Aorta (tissue), 5 donors: ENCODE measurements at regions not wholly inside any gene's neighbourhood (a gene's known extent, or its start where the extent isn't known, plus 50 kb on each side); places are given as distances from the start of the nearest gene placed in this dataset.

Source experiments
- ATAC-seq: fragments of 200-7000 bp; cut with Tn5 transposase; one replicate; pipeline ENCODE4 v1.9.1; 2022; ENCODE audit warnings: moderate library complexity; ENCODE audit not compliant: low FRiP score
- DNase-seq, 2 donors: peaks; one replicate each; pipeline ENCODE4 v3.0.0-alpha.2; 2020
- H3K27ac ChIP-seq, 2 donors: one replicate each; pipeline ENCODE4 v1.5.1; 2013; ENCODE audit warnings: low read length in 2 of 2, mild to moderate bottlenecking in 2 of 2, moderate library complexity in 2 of 2, control low read depth in 1 of 2, inconsistent platforms in 1 of 2, low read depth in 1 of 2
- H3K27me3 ChIP-seq, 2 donors: one replicate each; pipeline ENCODE4 v1.6.1; 2013; ENCODE audit warnings: control low read depth in 1 of 2, low read length in 1 of 2, mild to moderate bottlenecking in 1 of 2, moderate library complexity in 1 of 2; ENCODE audit not compliant: insufficient read depth in 2 of 2, control insufficient read depth in 1 of 2
- H3K36me3 ChIP-seq, 2 donors: one replicate each; pipeline ENCODE4 v1.6.1; 2013; ENCODE audit warnings: control low read depth in 1 of 2, low read length in 1 of 2, mild to moderate bottlenecking in 1 of 2; ENCODE audit not compliant: insufficient read depth in 2 of 2, control insufficient read depth in 1 of 2
- H3K4me1 ChIP-seq, 2 donors: one replicate each; pipeline ENCODE4 v1.6.1; 2013; ENCODE audit warnings: low read length in 2 of 2, control low read depth in 1 of 2, mild to moderate bottlenecking in 1 of 2, moderate library complexity in 1 of 2; ENCODE audit not compliant: insufficient read depth in 2 of 2, control insufficient read depth in 1 of 2
- H3K4me3 ChIP-seq, 2 donors: one replicate each; pipeline ENCODE4 v1.5.1; 2013; ENCODE audit warnings: low read length in 2 of 2, control low read depth in 1 of 2, mild to moderate bottlenecking in 1 of 2
- H3K9me3 ChIP-seq: one replicate; pipeline ENCODE4 v1.6.1; 2013; ENCODE audit warnings: mild to moderate bottlenecking, low read length; ENCODE audit not compliant: control insufficient read depth
- WGBS, 2 donors: extraction: QIAGEN DNeasy Blood & Tissue Kit; methylation state at CpG; one replicate each; pipeline ENCODE4 v1.1.7; 2013; 5-methylcytosine and 5-hydroxymethylcytosine counted together
- intact Hi-C, 2 donors: fragments of 100-400 bp; cut with DNase I; formaldehyde crosslinking; loops; one replicate each; pipeline versions ENCODE4 v1.14.2 to v1.15.0; 2022
- donor health status: healthy with polysubstance abuse.
- donor health status: Bipolar disorder and iron deficiency.
- donor health status: DM: no; HTN: no; CAD: no.
- donor health status: DM: no; HTN: no; CAD: no.
- donor health status: DM: yes; HTN: yes; CAD: no.

- intact Hi-C loops: no loop called here
- 99 to 100% methylated on average over 1 of the region's 1 CpG for WGBS, 2 donors
- no peak overlapping the region for H3K27ac ChIP-seq
- ATAC-seq (no peak), DNase-seq (no peak)
- H3K27me3 ChIP-seq: no peaks in the 10 kb centered on the region
- no peaks in the 10 kb centered on the region for H3K4me1 ChIP-seq
- no peaks in the 10 kb centered on the region for H3K36me3 ChIP-seq
- no peaks in the 10 kb centered on the region for H3K9me3 ChIP-seq
- H3K4me3 ChIP-seq: no peak overlapping the region
Observed at GRCh38 chr22:49186293-49186692, 641.4 kb downstream of the BRD1 start.

GRCh38 chr22:49185312-49185969, 642.2 kb downstream of the BRD1 start:
- no peak for DNase-seq
- no peaks in the 10 kb centered on the region for H3K36me3 ChIP-seq
- H3K27me3 ChIP-seq: no peaks in the 10 kb centered on the region
- no peak overlapping the region for H3K27ac ChIP-seq
- intact Hi-C loops: no loop called here
- no peaks in the 10 kb centered on the region for H3K9me3 ChIP-seq
- H3K4me3 ChIP-seq: no peak overlapping the region
- no peaks in the 10 kb centered on the region for H3K4me1 ChIP-seq
- ATAC-seq: no peak
- 77 to 83% methylated on average over 4 of the region's 4 CpGs for WGBS, 2 donors

DNA sequence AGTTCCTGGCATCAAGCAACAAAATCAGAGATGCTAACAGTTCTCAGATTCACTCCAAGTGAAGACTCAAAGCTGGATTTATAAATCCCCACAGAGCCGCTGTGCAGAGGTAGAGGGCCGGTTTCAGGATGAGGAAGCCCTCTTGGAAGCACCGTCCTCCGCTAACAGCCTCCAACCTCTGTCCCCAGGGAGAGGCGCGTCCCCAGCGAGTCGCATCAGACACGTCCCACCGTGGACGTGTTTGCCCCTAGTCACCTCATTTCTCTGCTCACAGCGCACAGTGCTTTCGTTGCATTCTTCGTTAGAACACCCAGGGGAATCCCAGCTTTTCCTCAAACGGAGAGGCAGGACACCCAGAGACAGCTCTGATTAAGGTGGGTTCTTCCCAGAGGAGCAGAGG, 642.9 kb downstream of the BRD1 start:
- intact Hi-C loops: no loop called here
- no peak for ATAC-seq
- DNase-seq: peak in 1 of 2 donors; percentile 20
- Histone ChIP-seq H3K27ac (no peak overlapping the region), H3K4me3 (no peak overlapping the region), H3K9me3 (no peaks in the 10 kb centered on the region), H3K27me3 (no peaks in the 10 kb centered on the region), H3K36me3 (no peaks in the 10 kb centered on the region), H3K4me1 (no peaks in the 10 kb centered on the region)
- 86 to 87% methylated on average over 15 of the region's 15 CpGs for WGBS, 2 donors

DNA sequence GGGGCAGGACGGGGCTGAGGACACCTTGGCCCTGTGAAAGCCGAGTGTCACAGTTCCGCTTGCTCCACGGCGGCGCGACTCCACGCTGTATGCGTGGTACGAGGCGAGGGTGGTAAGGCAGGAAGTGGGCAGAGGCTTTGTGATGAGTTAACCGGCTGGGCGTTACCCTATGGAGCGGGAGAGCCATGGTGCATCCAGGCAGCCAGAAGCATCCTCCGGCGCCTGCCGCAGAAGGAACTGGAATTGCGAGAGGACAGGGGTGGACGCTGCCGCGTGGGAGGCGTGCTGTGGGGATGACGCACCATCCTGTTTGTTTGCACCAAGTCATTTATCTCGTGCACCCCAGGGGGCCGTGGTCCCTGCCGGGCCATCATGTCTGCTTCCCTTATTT, 643.9 kb downstream of the BRD1 start:
- 76 to 84% methylated on average over 26 of the region's 26 CpGs for WGBS, 2 donors
- no peaks in the 10 kb centered on the region for H3K27me3 ChIP-seq
- H3K4me3 ChIP-seq: no peak overlapping the region
- no peaks in the 10 kb centered on the region for H3K9me3 ChIP-seq
- no peaks in the 10 kb centered on the region for H3K4me1 ChIP-seq
- H3K36me3 ChIP-seq: no peaks in the 10 kb centered on the region
- ATAC-seq (no peak), DNase-seq (peak in 1 of 2 donors; percentile 34)
- no peak overlapping the region for H3K27ac ChIP-seq
- intact Hi-C loops: no loop called here

DNA sequence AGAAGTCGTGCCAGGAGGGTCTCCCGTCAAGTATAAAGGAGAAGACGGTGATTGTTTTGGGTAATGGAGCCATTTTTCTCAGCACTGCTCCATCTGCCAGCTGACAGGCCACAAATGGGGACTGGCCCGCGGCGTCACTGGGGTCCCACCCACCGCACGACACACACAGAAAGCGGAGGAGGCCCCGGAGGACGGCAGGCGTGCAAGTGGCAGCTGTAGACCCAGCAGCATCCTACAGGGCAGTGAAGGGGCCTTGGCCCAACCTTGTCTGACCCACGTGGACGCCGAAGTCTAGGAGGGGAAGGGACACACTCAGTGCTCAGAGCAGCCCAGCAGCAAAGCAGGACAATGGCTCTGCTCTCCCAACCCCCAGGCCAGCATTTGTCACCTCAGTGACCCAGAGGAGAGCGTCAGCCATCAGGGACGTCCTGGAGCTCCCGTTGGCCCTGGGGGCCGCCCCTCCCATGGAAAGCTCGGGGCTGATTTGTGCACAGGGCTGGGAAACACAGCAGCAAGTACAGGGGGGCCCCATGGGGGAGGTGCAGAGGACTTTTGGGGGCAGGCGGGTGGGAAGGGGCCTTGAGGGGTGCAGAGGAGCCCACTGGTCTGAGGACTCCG, 644.4 kb downstream of the BRD1 start:
- Histone ChIP-seq H3K36me3 (no peaks in the 10 kb centered on the region), H3K4me3 (no peak overlapping the region), H3K27ac (no peak overlapping the region), H3K4me1 (no peaks in the 10 kb centered on the region), H3K9me3 (no peaks in the 10 kb centered on the region), H3K27me3 (no peaks in the 10 kb centered on the region)
- 74% methylated on average over 22 of the region's 22 CpGs for WGBS, 2 donors
- no peak for ATAC-seq
- peak in 1 of 2 donors; percentile 33 for DNase-seq
- intact Hi-C loops: no loop called here

DNA sequence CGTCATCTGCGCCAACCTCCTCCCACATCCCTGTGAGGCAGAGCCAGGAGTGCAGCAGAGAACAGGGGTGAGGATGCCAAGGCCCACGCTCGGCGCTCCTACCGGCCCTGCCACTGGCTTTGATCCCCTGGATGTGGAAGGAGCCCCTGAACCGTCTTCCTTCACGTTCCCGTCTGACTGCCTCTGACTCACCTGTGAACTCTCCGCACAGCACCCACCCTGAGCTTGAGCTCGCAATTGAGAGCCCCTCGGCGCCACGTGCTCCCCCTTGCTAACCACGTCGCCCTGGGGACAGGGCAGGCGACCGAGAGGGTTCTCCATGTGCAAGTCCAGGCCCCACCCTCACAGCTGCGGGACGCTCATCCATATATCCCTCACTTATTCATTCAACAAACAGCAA, 645.3 kb downstream of the BRD1 start:
- no peak overlapping the region for H3K4me3 ChIP-seq
- H3K27me3 ChIP-seq: no peaks in the 10 kb centered on the region
- intact Hi-C loops: no loop called here
- WGBS, 2 donors: 93 to 94% methylated on average over 20 of the region's 20 CpGs
- DNase-seq: peak in 1 of 2 donors; percentile 37
- H3K27ac ChIP-seq: no peak overlapping the region
- no peak for ATAC-seq
- H3K4me1 ChIP-seq: no peaks in the 10 kb centered on the region
- H3K9me3 ChIP-seq: no peaks in the 10 kb centered on the region
- H3K36me3 ChIP-seq: no peaks in the 10 kb centered on the region

GRCh38 chr22:49181942-49182341, 645.7 kb downstream of the BRD1 start:
- H3K27ac ChIP-seq: no peak overlapping the region
- H3K4me3 ChIP-seq: no peak overlapping the region
- DNase-seq (peak in 1 of 2 donors; percentile 30), ATAC-seq (no peak)
- intact Hi-C loops: no loop called here
- WGBS, 2 donors: 88 to 91% methylated on average over 15 of the region's 15 CpGs
- H3K27me3 ChIP-seq: no peaks in the 10 kb centered on the region
- H3K9me3 ChIP-seq: no peaks in the 10 kb centered on the region
- H3K4me1 ChIP-seq: no peaks in the 10 kb centered on the region
- H3K36me3 ChIP-seq: no peaks in the 10 kb centered on the region

GRCh38 chr22:49181431-49181830, 646.2 kb downstream of the BRD1 start:
- ATAC-seq: no peak
- 94 to 96% methylated on average over 13 of the region's 13 CpGs for WGBS, 2 donors

GRCh38 chr22:49180683-49181024, 647.0 kb downstream of the BRD1 start:
- no peaks in the 10 kb centered on the region for H3K36me3 ChIP-seq
- no peak for DNase-seq
- H3K4me3 ChIP-seq: no peak overlapping the region
- no peak overlapping the region for H3K27ac ChIP-seq
- 40 to 43% methylated on average over 7 of the region's 7 CpGs for WGBS, 2 donors
- no peak for ATAC-seq
- no peaks in the 10 kb centered on the region for H3K4me1 ChIP-seq
- H3K27me3 ChIP-seq: no peaks in the 10 kb centered on the region
- intact Hi-C loops: no loop called here
- no peaks in the 10 kb centered on the region for H3K9me3 ChIP-seq

More at GRCh38 chr22:49181431-49181830, 646.2 kb downstream of the BRD1 start:
- intact Hi-C loops: no loop called here
- Histone ChIP-seq H3K9me3 (no peaks in the 10 kb centered on the region), H3K4me3 (no peak overlapping the region), H3K27ac (no peak overlapping the region), H3K36me3 (no peaks in the 10 kb centered on the region), H3K4me1 (no peaks in the 10 kb centered on the region), H3K27me3 (no peaks in the 10 kb centered on the region)
- peak in 1 of 2 donors; percentile 14 for DNase-seq
